Gastroesophageal sphincter (tissue), 3 donors: ENCODE measurements at regions not wholly inside any gene's neighbourhood (a gene's known extent, or its start where the extent isn't known, plus 50 kb on each side); places are given as distances from the start of the nearest gene placed in this dataset.

Experiments
- CTCF ChIP-seq, 4 experiments: fragments of 200-600 bp in 2 of 4; fragments of 450-650 bp in 2 of 4; sonication (generic) in 1 of 4; IDR thresholded peaks; one replicate each; pipeline ENCODE4 v1.5.1; 2017 to 2019; ENCODE audit warnings: antibody characterized with exemption in 4 of 4, mild to moderate bottlenecking in 2 of 4, moderate library complexity in 2 of 4
- EP300 ChIP-seq: sonication (generic); formaldehyde crosslinking; IDR thresholded peaks from one replicate; pipeline ENCODE4 v1.6.1; 2017; ENCODE audit warnings: antibody characterized with exemption, mild to moderate bottlenecking
- POLR2A ChIP-seq, 2 donors: fragments of 450-650 bp; IDR thresholded peaks; one replicate each; pipeline ENCODE4 v1.6.1; 2017; ENCODE audit warnings: antibody characterized with exemption in 2 of 2, mild to moderate bottlenecking in 2 of 2, moderate library complexity in 1 of 2

GRCh38 chr6:68200929-68201328 lies 434.2 kb upstream of the ADGRB3 start:
- TF ChIP-seq CTCF (IDR thresholded peaks at IDR 0.05) (no peak), POLR2A (IDR thresholded peaks at IDR 0.05) (no peak), EP300 (no peak)
